Stimulated activated naive CD8-positive, alpha-beta T cell treated with anti-CD3 and anti-CD28 coated beads, Interleukin-15, Interleukin-2, amounts not matched to agents 100 U/mL and 50 U/mL, for 24 hours (primary cell): ENCODE measurements at regions not wholly inside any gene's neighbourhood (a gene's known extent, or its start where the extent isn't known, plus 50 kb on each side); places are given as distances from the start of the nearest gene placed in this dataset.

Experiments
- ATAC-seq: fragments of 150-1000 bp; cut with Tn5 transposase; one replicate; pipeline ENCODE4 v1.10.0; 2021
- DNase-seq: peaks from one replicate; pipeline ENCODE4 v3.0.0; 2021

- DNase-seq = no peak
- no peak for ATAC-seq
Observed at GRCh38 chr12:91577586-91578539, 395.2 kb upstream of the DCN start.

- DNase-seq = no peak
- no peak for ATAC-seq
Observed at GRCh38 chr12:91576432-91576831, 393.8 kb upstream of the DCN start.

- no peak for ATAC-seq
- no peak for DNase-seq
Observed at GRCh38 chr12:91575630-91576029, 393.0 kb upstream of the DCN start.

GRCh38 chr12:91574975-91575374 lies 392.4 kb upstream of the DCN start:
- no peak for ATAC-seq
- DNase-seq = no peak

- ATAC-seq = no peak
Observed at GRCh38 chr12:91574391-91574790, 391.8 kb upstream of the DCN start.

GRCh38 chr12:91572869-91573268 lies 390.3 kb upstream of the DCN start:
- ATAC-seq (no peak), DNase-seq (no peak)

More at GRCh38 chr12:91574391-91574790, 391.8 kb upstream of the DCN start:
- no peak for DNase-seq

GRCh38 chr12:91567100-91567485 lies 384.5 kb upstream of the DCN start:
- ATAC-seq = no peak

GRCh38 chr12:91566328-91567099 lies 383.9 kb upstream of the DCN start:
- DNase-seq (no peak), ATAC-seq (no peak)

More at GRCh38 chr12:91567100-91567485, 384.5 kb upstream of the DCN start:
- no peak for DNase-seq

- no peak for ATAC-seq
- no peak for DNase-seq
Observed at GRCh38 chr12:91565846-91566245, 383.2 kb upstream of the DCN start.

GRCh38 chr12:91565246-91565645 lies 382.6 kb upstream of the DCN start:
- ATAC-seq (no peak), DNase-seq (peak; percentile 27)

- no peak for DNase-seq
- ATAC-seq = no peak
Observed at GRCh38 chr12:91563011-91563765, 380.6 kb upstream of the DCN start.

- no peak for DNase-seq
- peak; percentile 66 for ATAC-seq
Observed at GRCh38 chr12:91562476-91562875, 379.9 kb upstream of the DCN start.

- DNase-seq (no peak), ATAC-seq (no peak)
Observed at GRCh38 chr12:91561958-91562325, 379.3 kb upstream of the DCN start.

GRCh38 chr12:91561301-91561957 lies 378.8 kb upstream of the DCN start:
- DNase-seq = no peak
- ATAC-seq = no peak

- no peak for DNase-seq
- no peak for ATAC-seq
Observed at GRCh38 chr12:91556909-91557308, 374.3 kb upstream of the DCN start.

GRCh38 chr12:91555436-91556415 lies 373.1 kb upstream of the DCN start:
- no peak for DNase-seq
- ATAC-seq = no peak

- DNase-seq (no peak), ATAC-seq (no peak)
Observed at GRCh38 chr12:91551927-91552326, 369.3 kb upstream of the DCN start.

- ATAC-seq = no peak
Observed at GRCh38 chr12:91551242-91551641, 368.6 kb upstream of the DCN start.

GRCh38 chr12:91542666-91543065 lies 360.0 kb upstream of the DCN start:
- DNase-seq (no peak), ATAC-seq (no peak)

More at GRCh38 chr12:91551242-91551641, 368.6 kb upstream of the DCN start:
- no peak for DNase-seq

- no peak for ATAC-seq
- DNase-seq = no peak
Observed at GRCh38 chr12:91542067-91542466, 359.4 kb upstream of the DCN start.

- DNase-seq (no peak), ATAC-seq (no peak)
Observed at GRCh38 chr12:91538418-91538817, 355.8 kb upstream of the DCN start.
